GM12878 (cell line): ENCODE measurements at regions not wholly inside any gene's neighbourhood (a gene's known extent, or its start where the extent isn't known, plus 50 kb on each side); places are given as distances from the start of the nearest gene placed in this dataset.

Source experiments
- ATAC-seq: fragments of 200-7000 bp; cut with Tn5 transposase; 3 replicates; pipeline ENCODE4 v1.9.1; 2020; ENCODE audit warnings: mild to moderate bottlenecking, moderate library complexity
- BruUV-seq: library from RNA; stranded (reverse); fragments of 400-500 nt; replicated peaks from 2 replicates; lab custom pipeline; 2021; lab: Mats Ljungman, UMichigan
- CTCF ChIA-PET: fragments of 300-600 bp; sonication (Branson Sonifier 250); formaldehyde crosslinking; extraction: SDS; loops from one replicate; lab custom pipeline; 2021; ENCODE audit warnings: inconsistent platforms; lab: Yijun Ruan, JAX
- POLR2A ChIA-PET: fragments of 350-600 bp; formaldehyde crosslinking; extraction: SDS; loops from one replicate; lab custom pipeline; 2021; ENCODE audit warnings: inconsistent platforms; lab: Charles Lee
- RAD21 ChIA-PET: fragments of 300-600 bp; sonication (Branson Sonifier 250); formaldehyde crosslinking; loops from one replicate; lab custom pipeline; 2023; ENCODE audit warnings: antibody characterized with exemption; ENCODE audit not compliant: unreplicated experiment; lab: Charles Lee
- SMC1A ChIA-PET: fragments of 300-600 bp; sonication (Branson Sonifier 250); formaldehyde crosslinking; loops from one replicate; lab custom pipeline; 2023; ENCODE audit not compliant: unreplicated experiment, uncharacterized antibody; lab: Charles Lee
- DNase-seq: peaks from one replicate; pipeline ENCODE4 v3.0.0-alpha.2; 2011; ENCODE audit warnings: low read depth, low spot score
- FAIRE-seq: peaks from 3 replicates; lab custom pipeline; 2011; peaks lifted over from hg19 to GRCh38; lab: Jason Lieb, UNC
- H2AFZ ChIP-seq: 2 replicates; pipeline ENCODE4 v1.6.0; 2011; ENCODE audit warnings: low read depth, low read length, control low read depth; ENCODE audit not compliant: control insufficient read depth
- H3K27ac ChIP-seq: 2 replicates; pipeline ENCODE4 v1.5.1; 2011; ENCODE audit warnings: control low read depth; ENCODE audit not compliant: control insufficient read depth, insufficient read depth
- H3K27me3 ChIP-seq, 2 experiments: replicated peaks in 1 of 2; 2 replicates each; pipeline versions ENCODE4 v1.6.0 to v1.6.1; 2011; ENCODE audit warnings: low read length in 1 of 2; ENCODE audit not compliant: control insufficient read depth in 2 of 2, insufficient read depth in 2 of 2
- H3K36me3 ChIP-seq, 2 experiments: 2 replicates each; pipeline ENCODE4 v1.5.1; 2011; ENCODE audit warnings: low read length in 1 of 2; ENCODE audit not compliant: control insufficient read depth in 2 of 2, insufficient read depth in 2 of 2
- H3K4me1 ChIP-seq: 2 replicates; pipeline ENCODE4 v1.6.1; 2011; ENCODE audit warnings: mild to moderate bottlenecking, low read length, moderate library complexity, mixed read lengths; ENCODE audit not compliant: control insufficient read depth, insufficient read depth
- H3K4me2 ChIP-seq: 2 replicates; pipeline ENCODE4 v1.6.0; 2011; ENCODE audit warnings: control low read depth; ENCODE audit not compliant: control insufficient read depth, insufficient read depth
- H3K4me3 ChIP-seq: fragments of 200-600 bp; sonication (generic); 2 replicates; pipeline ENCODE4 v1.5.1; 2016
- H3K79me2 ChIP-seq: 2 replicates; pipeline ENCODE4 v1.6.0; 2011; ENCODE audit warnings: low read length; ENCODE audit not compliant: control insufficient read depth, insufficient read depth
- H3K9ac ChIP-seq: 2 replicates; pipeline ENCODE4 v1.8.0; 2011; ENCODE audit warnings: low read length, control low read depth, mixed read lengths; ENCODE audit not compliant: control insufficient read depth, insufficient read depth
- H3K9me3 ChIP-seq: replicated peaks from 3 replicates; pipeline ENCODE4 v1.5.1; 2011; ENCODE audit warnings: mild to moderate bottlenecking, low read length; ENCODE audit not compliant: control insufficient read depth, insufficient read depth
- H4K20me1 ChIP-seq: 2 replicates; pipeline ENCODE4 v1.6.0; 2011; ENCODE audit not compliant: control insufficient read depth, insufficient read depth
- CHD4 ChIP-seq: fragments of 200-600 bp; sonication (generic); IDR thresholded peaks from 2 replicates; pipeline ENCODE4 v1.6.1; 2016; ENCODE audit warnings: mild to moderate bottlenecking
- E2F8 ChIP-seq: fragments of 450-650 bp; IDR thresholded peaks from 2 replicates; pipeline ENCODE4 v1.6.1; 2018; ENCODE audit warnings: mild to moderate bottlenecking, low read depth, moderate library complexity; ENCODE audit not compliant: partially characterized antibody
- E4F1 ChIP-seq: fragments of 450-650 bp; IDR thresholded peaks from 2 replicates; pipeline ENCODE4 v1.6.1; 2018; ENCODE audit warnings: borderline replicate concordance, mild to moderate bottlenecking; ENCODE audit not compliant: partially characterized antibody
- IKZF2 ChIP-seq, 2 experiments: fragments of 450-650 bp; IDR thresholded peaks; 2 replicates each; pipeline ENCODE4 v1.6.1; 2017; ENCODE audit warnings: mild to moderate bottlenecking in 2 of 2, moderate library complexity in 2 of 2
- MXI1 ChIP-seq: fragments of 150-350 bp; IDR thresholded peaks from 2 replicates; pipeline ENCODE4 v1.6.1; 2011; ENCODE audit warnings: low read depth, mild to moderate bottlenecking, inconsistent platforms, low read length, improper control_type of control experiment
- NFYB ChIP-seq: IDR thresholded peaks from 2 replicates; pipeline ENCODE4 v1.6.1; 2011; ENCODE audit warnings: low read depth, mild to moderate bottlenecking, low read length, improper control_type of control experiment, moderate library complexity; ENCODE audit not compliant: insufficient read depth
- WGBS: methylation state at CpG from one replicate; pipeline ENCODE4 v1.1.6; 2016; ENCODE audit warnings: low lambda C conversion rate; ENCODE audit not compliant: insufficient replicate concordance, insufficient coverage; ENCODE audit errors: missing lambda C conversion rate; 5-methylcytosine and 5-hydroxymethylcytosine counted together
- in situ Hi-C: fragments of 300-500 bp; cut with MboI; formaldehyde crosslinking; loops from 9 replicates; pipeline ENCODE4 v1.14.3; 2018; ENCODE audit warnings: mixed read lengths
- intact Hi-C: fragments of 100-400 bp; cut with micrococcal nuclease; formaldehyde crosslinking; loops from one replicate; pipeline ENCODE4 v1.14.2; 2022; ENCODE audit not compliant: unreplicated experiment
- TF ChIP-seq, protein P1 (sequence below), 3 experiments: IDR thresholded peaks in 2 of 3; conservative IDR thresholded peaks in 1 of 3; 2 replicates each; pipeline ENCODE4 v1.5.1; 2011; ENCODE audit warnings: low read depth in 3 of 3, low read length in 3 of 3, mild to moderate bottlenecking in 3 of 3, control low read depth in 2 of 3, moderate library complexity in 2 of 3, inconsistent platforms in 1 of 3, mixed read lengths in 1 of 3; ENCODE audit not compliant: control insufficient read depth in 2 of 3, insufficient read depth in 1 of 3; ENCODE audit errors: extremely low read depth in 1 of 3
- TF ChIP-seq, protein P2 (sequence below): fragments of 450-650 bp; formaldehyde crosslinking; IDR thresholded peaks from 2 replicates; pipeline ENCODE4 v1.4.0; 2020; ENCODE audit warnings: mild to moderate bottlenecking, moderate library complexity

DNA sequence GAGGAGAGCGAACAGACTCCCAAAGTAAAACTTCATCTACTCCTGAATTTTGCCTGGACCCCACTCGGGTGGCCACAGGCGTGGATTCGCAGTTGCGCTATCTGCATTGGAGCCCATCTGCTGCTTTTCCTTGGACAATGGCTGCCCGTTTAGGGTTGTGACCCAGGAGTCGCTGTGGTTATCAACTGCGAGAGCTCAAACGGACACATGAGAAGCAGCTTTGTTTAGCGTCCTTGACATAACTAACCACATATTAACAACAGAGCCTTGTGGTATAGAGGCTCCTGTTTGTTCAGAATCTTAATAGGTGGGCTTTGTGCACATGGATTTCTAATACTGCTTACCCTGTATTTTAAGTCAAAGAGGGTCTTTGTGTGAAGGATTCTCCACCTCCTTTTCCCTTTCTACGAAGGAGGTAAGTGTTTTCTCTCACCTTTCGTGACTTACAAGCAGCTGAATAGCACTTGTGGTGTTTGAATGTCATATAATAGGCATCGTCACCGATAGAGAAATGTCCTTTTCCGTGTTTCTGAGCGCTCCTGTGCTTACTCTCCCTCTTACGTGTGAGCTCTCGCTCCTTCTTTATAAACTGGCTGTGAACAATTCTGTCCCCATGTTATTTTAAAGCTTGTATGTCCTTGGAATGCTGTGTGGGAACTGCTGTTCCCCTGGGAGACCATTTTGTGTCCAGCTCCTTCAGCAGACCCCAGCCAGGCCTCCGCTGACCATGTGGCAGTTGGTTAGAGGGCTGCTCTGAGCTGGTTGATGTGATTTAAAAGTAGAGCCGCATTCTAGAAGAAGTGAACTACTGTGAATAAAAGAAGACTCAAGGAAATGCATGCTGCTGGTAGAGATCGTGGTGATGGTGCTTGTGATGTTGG, 441.4 kb downstream of the RPS6KC1 start:
- BruUV-seq: no TSS peak
- WGBS: 39% methylated on average over 21 of the region's 21 CpGs
- SMC1A ChIA-PET: no interaction called here
- no peak overlapping the region for H3K4me2 ChIP-seq
- H3K27me3 ChIP-seq: no peaks in the 10 kb centered on the region; a peak in 2 of 4 replicates
- no peaks in the 10 kb centered on the region for H4K20me1 ChIP-seq
- H2AFZ ChIP-seq: no peak overlapping the region
- H3K79me2 ChIP-seq: no peaks in the 10 kb centered on the region
- no peak overlapping the region for H3K9ac ChIP-seq
- no peak overlapping the region for H3K4me3 ChIP-seq
- CTCF ChIA-PET: no interaction called here
- FAIRE-seq (no peak), DNase-seq (no peak), ATAC-seq (no peak)
- POLR2A ChIA-PET: no interaction called here
- no peak overlapping the region for H3K27ac ChIP-seq
- in situ Hi-C loops (no loop called here), intact Hi-C loops (no loop called here)
- H3K9me3 ChIP-seq: no peaks in the 10 kb centered on the region
- RAD21 ChIA-PET: no interaction called here
- no peaks in the 10 kb centered on the region for H3K4me1 ChIP-seq
- no peaks in the 10 kb centered on the region for H3K36me3 ChIP-seq
- TF ChIP-seq E2F8 (no peak), MXI1 (no peak), CHD4 (no peak), IKZF2 (IDR thresholded peaks at IDR 0.05) (no peak), NFYB (no peak), E4F1 (no peak)
- TF ChIP-seq, protein P1, sequence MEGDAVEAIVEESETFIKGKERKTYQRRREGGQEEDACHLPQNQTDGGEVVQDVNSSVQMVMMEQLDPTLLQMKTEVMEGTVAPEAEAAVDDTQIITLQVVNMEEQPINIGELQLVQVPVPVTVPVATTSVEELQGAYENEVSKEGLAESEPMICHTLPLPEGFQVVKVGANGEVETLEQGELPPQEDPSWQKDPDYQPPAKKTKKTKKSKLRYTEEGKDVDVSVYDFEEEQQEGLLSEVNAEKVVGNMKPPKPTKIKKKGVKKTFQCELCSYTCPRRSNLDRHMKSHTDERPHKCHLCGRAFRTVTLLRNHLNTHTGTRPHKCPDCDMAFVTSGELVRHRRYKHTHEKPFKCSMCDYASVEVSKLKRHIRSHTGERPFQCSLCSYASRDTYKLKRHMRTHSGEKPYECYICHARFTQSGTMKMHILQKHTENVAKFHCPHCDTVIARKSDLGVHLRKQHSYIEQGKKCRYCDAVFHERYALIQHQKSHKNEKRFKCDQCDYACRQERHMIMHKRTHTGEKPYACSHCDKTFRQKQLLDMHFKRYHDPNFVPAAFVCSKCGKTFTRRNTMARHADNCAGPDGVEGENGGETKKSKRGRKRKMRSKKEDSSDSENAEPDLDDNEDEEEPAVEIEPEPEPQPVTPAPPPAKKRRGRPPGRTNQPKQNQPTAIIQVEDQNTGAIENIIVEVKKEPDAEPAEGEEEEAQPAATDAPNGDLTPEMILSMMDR (IDR thresholded peaks at IDR 0.05 in 2 of 3, conservative IDR thresholded peaks at IDR 0.05 in 1 of 3; ENCODE audit: control insufficient read depth in 2 of 3, extremely low read depth in 1 of 3, insufficient read depth in 1 of 3, low read depth in 3 of 3, low read length in 3 of 3): no peak
- TF ChIP-seq, protein P2, sequence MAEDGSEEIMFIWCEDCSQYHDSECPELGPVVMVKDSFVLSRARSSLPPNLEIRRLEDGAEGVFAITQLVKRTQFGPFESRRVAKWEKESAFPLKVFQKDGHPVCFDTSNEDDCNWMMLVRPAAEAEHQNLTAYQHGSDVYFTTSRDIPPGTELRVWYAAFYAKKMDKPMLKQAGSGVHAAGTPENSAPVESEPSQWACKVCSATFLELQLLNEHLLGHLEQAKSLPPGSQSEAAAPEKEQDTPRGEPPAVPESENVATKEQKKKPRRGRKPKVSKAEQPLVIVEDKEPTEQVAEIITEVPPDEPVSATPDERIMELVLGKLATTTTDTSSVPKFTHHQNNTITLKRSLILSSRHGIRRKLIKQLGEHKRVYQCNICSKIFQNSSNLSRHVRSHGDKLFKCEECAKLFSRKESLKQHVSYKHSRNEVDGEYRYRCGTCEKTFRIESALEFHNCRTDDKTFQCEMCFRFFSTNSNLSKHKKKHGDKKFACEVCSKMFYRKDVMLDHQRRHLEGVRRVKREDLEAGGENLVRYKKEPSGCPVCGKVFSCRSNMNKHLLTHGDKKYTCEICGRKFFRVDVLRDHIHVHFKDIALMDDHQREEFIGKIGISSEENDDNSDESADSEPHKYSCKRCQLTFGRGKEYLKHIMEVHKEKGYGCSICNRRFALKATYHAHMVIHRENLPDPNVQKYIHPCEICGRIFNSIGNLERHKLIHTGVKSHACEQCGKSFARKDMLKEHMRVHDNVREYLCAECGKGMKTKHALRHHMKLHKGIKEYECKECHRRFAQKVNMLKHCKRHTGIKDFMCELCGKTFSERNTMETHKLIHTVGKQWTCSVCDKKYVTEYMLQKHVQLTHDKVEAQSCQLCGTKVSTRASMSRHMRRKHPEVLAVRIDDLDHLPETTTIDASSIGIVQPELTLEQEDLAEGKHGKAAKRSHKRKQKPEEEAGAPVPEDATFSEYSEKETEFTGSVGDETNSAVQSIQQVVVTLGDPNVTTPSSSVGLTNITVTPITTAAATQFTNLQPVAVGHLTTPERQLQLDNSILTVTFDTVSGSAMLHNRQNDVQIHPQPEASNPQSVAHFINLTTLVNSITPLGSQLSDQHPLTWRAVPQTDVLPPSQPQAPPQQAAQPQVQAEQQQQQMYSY (CRISPR knock-in tag): no peak
